Heart right ventricle (tissue), 16 donors: ENCODE measurements at regions not wholly inside any gene's neighbourhood (a gene's known extent, or its start where the extent isn't known, plus 50 kb on each side); places are given as distances from the start of the nearest gene placed in this dataset.
"Not testable (repeated sequence)": the region's sequence is repeated elsewhere in the genome, so short reads cannot be mapped to it uniquely, and the experiment has no call there.

Experiments
- ATAC-seq, 8 donors: fragments of 200-7000 bp; cut with Tn5 transposase; one replicate each; pipeline ENCODE4 v1.9.1; 2020; ENCODE audit warnings: mild to moderate bottlenecking in 8 of 8, moderate library complexity in 8 of 8, moderate number of reproducible peaks in 1 of 8
- DNase-seq, 2 donors: peaks; one replicate each; pipeline ENCODE4 v3.0.0-alpha.2; 2020
- H3K27ac ChIP-seq, 10 donors: fragments of 200-600 bp; sonication (generic) in 2 of 10; one replicate each; pipeline versions ENCODE4 v1.5.0 to v1.8.0; 2020 to 2022; ENCODE audit warnings: mild to moderate bottlenecking in 3 of 10
- H3K27me3 ChIP-seq, 7 donors: fragments of 200-600 bp; one replicate each; pipeline ENCODE4 v1.8.0; 2021 to 2022; ENCODE audit warnings: mild to moderate bottlenecking in 2 of 7
- H3K36me3 ChIP-seq, 9 donors: fragments of 200-600 bp; sonication (generic) in 1 of 9; one replicate each; pipeline versions ENCODE4 v1.5.0 to v1.8.0; 2020 to 2022; ENCODE audit warnings: mild to moderate bottlenecking in 2 of 9
- H3K4me1 ChIP-seq, 9 donors: fragments of 200-600 bp; sonication (generic) in 1 of 9; one replicate each; pipeline versions ENCODE4 v1.5.0 to v1.8.0; 2020 to 2022; ENCODE audit warnings: mild to moderate bottlenecking in 4 of 9
- H3K4me3 ChIP-seq, 10 donors: fragments of 200-600 bp; sonication (generic) in 2 of 10; one replicate each; pipeline versions ENCODE4 v1.5.0 to v1.8.0; 2020 to 2022; ENCODE audit warnings: mild to moderate bottlenecking in 7 of 10, moderate library complexity in 2 of 10
- H3K9me3 ChIP-seq, 11 donors: fragments of 200-600 bp in 10 of 11; sonication (generic) in 2 of 11; one replicate each; pipeline versions ENCODE4 v1.5.0 to v1.8.0; 2013 to 2022; ENCODE audit warnings: mild to moderate bottlenecking in 2 of 11, control low read depth in 1 of 11, moderate library complexity in 1 of 11
- WGBS, 2 donors: extraction: QIAGEN DNeasy Blood & Tissue Kit; methylation state at CpG; one replicate each; pipeline ENCODE4 v1.1.7; 2013; ENCODE audit warnings: inconsistent platforms in 1 of 2; 5-methylcytosine and 5-hydroxymethylcytosine counted together
- intact Hi-C, 10 donors: fragments of 100-400 bp; cut with DNase I; formaldehyde crosslinking; loops; one replicate each; pipeline versions ENCODE4 v1.11.1 to v1.14.2; 2022
- TF ChIP-seq, protein P1 (sequence below), 9 donors: fragments of 200-600 bp; sonication (generic) in 2 of 9; IDR thresholded peaks; one replicate each; pipeline versions ENCODE4 v1.5.0 to v1.8.0; 2021 to 2022; ENCODE audit warnings: antibody characterized with exemption in 9 of 9, mild to moderate bottlenecking in 5 of 9, moderate library complexity in 1 of 9
- donor health status: Arrhythmogenic right ventricular cardiomyopathy.
- donor health status: ischemic (EF 13 %, LVEDD 7.1; RV severe dilation, severe dysfunction).
- donor health status: healthy with polysubstance abuse.
- donor health status: DM: no; HTN: yes; CAD: no.
- donor health status: DM: no; HTN: no; CAD: no.
- donor health status: ischemic (EF 25% LVEDD 6.9; RV normal size, moderate dysfunction).
- donor health status: ischemic (EF 25% LVEDD 5.7; RV mildly dilated, moderate dysfunction).
- donor health status: healthy.
- donor health status: DM: yes; HTN: yes; CAD: no.
- donor health status: Ischemic cardiomyopathy.
- donor health status: ischemic (EF 35%, LVEDD 5.7; RV mildly dilated, moderate dysfunction).
- donor health status: nonischemic (EF 11% LVEDD 7.7; RV severe dilation, severe dysfunction).
- donor health status: DM: yes; HTN: yes; CAD: no.
- donor health status: PGD.
- donor health status: ischemic (EF 29% LVEDD 5.4; RV normal size, mild dysfunction).
- donor health status: nonischemic (EF 23%, LVEDD 6.1; RV moderate dilation, normal function).

DNA sequence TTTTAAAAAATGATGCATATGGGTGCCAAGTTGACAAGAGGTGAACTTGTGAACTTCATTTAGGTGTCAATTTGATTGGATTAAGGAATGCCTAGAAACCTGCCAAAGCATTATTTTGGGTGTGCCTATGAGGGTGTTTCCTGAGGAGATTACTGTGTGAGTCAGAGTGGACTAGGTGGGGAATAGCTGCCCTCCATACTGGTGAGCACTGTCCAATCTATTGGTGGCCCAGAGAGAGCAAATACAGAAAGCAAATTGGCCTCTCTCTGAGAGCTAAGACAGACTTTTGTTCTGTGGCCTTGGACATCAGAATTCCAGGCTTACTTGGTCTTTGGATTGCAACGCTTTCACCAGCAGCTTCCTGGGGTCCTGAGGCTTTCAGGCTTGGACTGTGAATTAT is 388.0 kb downstream of the SUCLG1 start:
- no peak overlapping the region for H3K4me3 ChIP-seq
- H3K27ac ChIP-seq = no peak overlapping the region
- no peak for ATAC-seq
- H3K9me3 ChIP-seq = no peaks in the 10 kb centered on the region
- WGBS, 2 donors = 90 to 94% methylated on average over 1 of the region's 1 CpG
- H3K36me3 ChIP-seq = no peaks in the 10 kb centered on the region
- no peak for DNase-seq
- H3K27me3 ChIP-seq = peaks cover 0 to 3% (median 0%) of the 10 kb centered on the region in 7 donors
- H3K4me1 ChIP-seq = no peaks in the 10 kb centered on the region
- TF ChIP-seq, protein P1, sequence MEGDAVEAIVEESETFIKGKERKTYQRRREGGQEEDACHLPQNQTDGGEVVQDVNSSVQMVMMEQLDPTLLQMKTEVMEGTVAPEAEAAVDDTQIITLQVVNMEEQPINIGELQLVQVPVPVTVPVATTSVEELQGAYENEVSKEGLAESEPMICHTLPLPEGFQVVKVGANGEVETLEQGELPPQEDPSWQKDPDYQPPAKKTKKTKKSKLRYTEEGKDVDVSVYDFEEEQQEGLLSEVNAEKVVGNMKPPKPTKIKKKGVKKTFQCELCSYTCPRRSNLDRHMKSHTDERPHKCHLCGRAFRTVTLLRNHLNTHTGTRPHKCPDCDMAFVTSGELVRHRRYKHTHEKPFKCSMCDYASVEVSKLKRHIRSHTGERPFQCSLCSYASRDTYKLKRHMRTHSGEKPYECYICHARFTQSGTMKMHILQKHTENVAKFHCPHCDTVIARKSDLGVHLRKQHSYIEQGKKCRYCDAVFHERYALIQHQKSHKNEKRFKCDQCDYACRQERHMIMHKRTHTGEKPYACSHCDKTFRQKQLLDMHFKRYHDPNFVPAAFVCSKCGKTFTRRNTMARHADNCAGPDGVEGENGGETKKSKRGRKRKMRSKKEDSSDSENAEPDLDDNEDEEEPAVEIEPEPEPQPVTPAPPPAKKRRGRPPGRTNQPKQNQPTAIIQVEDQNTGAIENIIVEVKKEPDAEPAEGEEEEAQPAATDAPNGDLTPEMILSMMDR (IDR thresholded peaks at IDR 0.05) = no peak
- intact Hi-C loops = no loop called here

DNA sequence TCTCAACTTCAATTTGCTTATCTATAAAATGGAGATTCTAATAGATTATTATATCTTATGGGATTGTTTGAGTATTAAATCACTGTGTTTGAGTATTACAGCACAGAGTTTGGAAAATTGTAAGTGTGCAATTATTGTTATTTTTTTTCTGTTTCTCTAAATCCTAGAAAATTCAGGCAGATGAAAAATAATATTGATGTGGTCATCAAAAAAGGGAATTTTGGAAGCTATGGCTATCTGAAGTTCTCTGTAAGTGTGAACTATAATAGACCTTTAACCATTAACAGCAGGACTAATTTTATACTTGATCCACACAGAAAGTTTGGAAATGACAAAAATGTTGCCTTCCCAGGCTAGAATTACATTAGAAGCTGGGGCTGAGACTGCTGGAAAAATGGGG is 393.2 kb downstream of the SUCLG1 start:
- Histone ChIP-seq H3K36me3 (no peaks in the 10 kb centered on the region), H3K4me3 (no peak overlapping the region), H3K27ac (no peak overlapping the region), H3K4me1 (no peaks in the 10 kb centered on the region), H3K9me3 (no peaks in the 10 kb centered on the region), H3K27me3 (peaks cover 0 to 6% (median 0%) of the 10 kb centered on the region in 7 donors)
- intact Hi-C loops = no loop called here
- TF ChIP-seq, protein P1 (IDR thresholded peaks at IDR 0.05) = no peak
- no peak for DNase-seq
- no peak for ATAC-seq

DNA sequence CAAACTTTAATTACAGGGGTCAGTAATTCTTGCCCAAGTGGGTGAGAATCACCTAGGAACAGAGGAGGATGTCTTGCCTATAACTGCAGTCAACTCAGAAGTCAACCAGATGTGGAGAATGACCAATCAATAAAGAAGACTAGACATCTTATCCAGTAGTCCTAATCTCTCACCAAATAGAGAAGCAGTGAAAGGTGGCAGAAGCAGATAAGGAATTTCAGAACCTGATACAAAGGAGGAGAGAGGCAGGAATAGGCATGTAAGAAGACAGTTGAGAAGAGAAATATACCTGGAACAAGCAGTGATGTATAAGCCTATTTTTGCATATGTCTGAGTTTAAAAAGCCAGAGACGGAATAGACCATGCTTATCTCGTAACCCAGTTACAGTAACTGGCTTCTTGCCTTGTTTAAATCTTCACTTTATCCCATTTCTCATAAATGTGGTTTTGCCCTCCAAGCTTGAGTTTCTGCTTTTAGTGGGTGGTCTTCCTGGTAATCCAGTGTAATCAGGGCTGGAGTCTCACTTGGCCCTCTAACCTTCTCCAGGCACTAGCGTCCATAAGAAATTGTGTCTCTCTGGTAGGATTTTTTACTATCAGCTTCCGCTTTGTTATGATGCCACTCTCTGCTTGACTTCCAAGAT is 401.0 kb downstream of the SUCLG1 start:
- H3K27ac ChIP-seq = no peak overlapping the region
- no peak for ATAC-seq
- intact Hi-C loops = no loop called here
- H3K4me1 ChIP-seq = no peaks in the 10 kb centered on the region
- DNase-seq = no peak
- H3K36me3 ChIP-seq = no peaks in the 10 kb centered on the region
- no peak overlapping the region for H3K4me3 ChIP-seq
- TF ChIP-seq, protein P1 (IDR thresholded peaks at IDR 0.05) = no peak
- 71 to 82% methylated on average over 4 of the region's 4 CpGs for WGBS, 2 donors
- no peaks in the 10 kb centered on the region for H3K9me3 ChIP-seq
- peaks cover 0 to 1% (median 0%) of the 10 kb centered on the region in 7 donors for H3K27me3 ChIP-seq

DNA sequence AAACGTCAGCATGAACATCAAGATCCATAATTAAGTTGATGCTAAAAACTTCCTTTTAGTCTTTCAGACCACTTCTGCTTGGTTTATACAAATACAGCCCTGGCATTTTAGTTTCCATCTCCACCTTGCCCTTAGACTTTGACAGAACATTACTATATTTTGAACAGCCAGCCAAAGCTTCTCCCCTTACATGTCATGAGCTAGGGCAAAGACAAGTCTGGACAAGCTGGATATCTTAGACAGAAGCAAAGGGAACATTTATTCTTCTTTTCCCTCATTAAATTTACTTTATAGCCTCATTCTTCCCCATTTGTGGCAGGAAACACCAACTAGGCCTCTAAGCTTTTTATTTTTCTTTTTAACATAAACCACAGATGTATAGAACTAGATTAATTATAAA is 403.3 kb downstream of the SUCLG1 start:
- TF ChIP-seq, protein P1 (IDR thresholded peaks at IDR 0.05) = no peak
- DNase-seq = no peak
- Histone ChIP-seq H3K4me3 (no peak overlapping the region), H3K27me3 (no peaks in the 10 kb centered on the region), H3K27ac (no peak overlapping the region), H3K4me1 (no peaks in the 10 kb centered on the region), H3K9me3 (no peaks in the 10 kb centered on the region), H3K36me3 (no peaks in the 10 kb centered on the region)
- WGBS, 2 donors = 49 to 69% methylated on average over 1 of the region's 1 CpG
- intact Hi-C loops = no loop called here
- ATAC-seq = no peak

DNA sequence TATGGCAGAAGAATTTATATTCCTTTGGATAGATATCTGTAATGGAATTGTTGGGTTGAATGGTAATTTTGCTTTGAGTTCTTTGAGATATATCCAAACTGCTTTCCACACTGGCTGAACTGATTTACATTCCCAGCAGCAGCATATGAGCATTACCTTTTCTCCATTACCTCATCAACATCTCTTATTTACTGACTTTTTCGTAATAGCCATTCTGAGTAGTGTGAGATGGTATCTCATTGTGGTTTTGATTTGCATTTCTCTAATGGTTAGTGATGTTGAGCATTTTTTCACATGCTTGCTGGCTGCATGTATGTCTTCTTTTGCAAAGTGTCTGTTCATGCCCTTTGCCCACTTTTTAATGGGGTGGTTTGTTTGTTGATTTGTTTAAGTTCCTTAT is 404.5 kb downstream of the SUCLG1 start:
- H3K9me3 ChIP-seq, H3K27ac ChIP-seq, H3K36me3 ChIP-seq, H3K27me3 ChIP-seq, ATAC-seq, H3K4me1 ChIP-seq, intact Hi-C loops, DNase-seq, H3K4me3 ChIP-seq: not testable (repeated sequence)
- WGBS, 2 donors = 69 to 93% methylated on average over 1 of the region's 1 CpG
